SK-MEL-5 (cell line): ENCODE measurements at regions not wholly inside any gene's neighbourhood (a gene's known extent, or its start where the extent isn't known, plus 50 kb on each side); places are given as distances from the start of the nearest gene placed in this dataset.
A peak's percentile ranks its signal among the peaks of the same experiment; 100 is the strongest.
"Not testable (repeated sequence)": the region's sequence is repeated elsewhere in the genome, so short reads cannot be mapped to it uniquely, and the experiment has no call there.

Source experiments
- DNase-seq: peaks from one replicate; pipeline ENCODE4 v3.0.0-alpha.2; 2016; ENCODE audit warnings: low read depth, low spot score
- in situ Hi-C: cut with HindIII; loops from 2 replicates; pipeline ENCODE4 v1.10.0; 2016; ENCODE audit warnings: low sequenced_read_pairs, high pct_unique_total_duplicates, low pct_unique_long_range_greater_than_20kb

- in situ Hi-C loops = no loop called here
- DNase-seq = no peak
Observed at GRCh38 chr7:55288070-55288824, 76.9 kb upstream of the LANCL2 start.

DNA sequence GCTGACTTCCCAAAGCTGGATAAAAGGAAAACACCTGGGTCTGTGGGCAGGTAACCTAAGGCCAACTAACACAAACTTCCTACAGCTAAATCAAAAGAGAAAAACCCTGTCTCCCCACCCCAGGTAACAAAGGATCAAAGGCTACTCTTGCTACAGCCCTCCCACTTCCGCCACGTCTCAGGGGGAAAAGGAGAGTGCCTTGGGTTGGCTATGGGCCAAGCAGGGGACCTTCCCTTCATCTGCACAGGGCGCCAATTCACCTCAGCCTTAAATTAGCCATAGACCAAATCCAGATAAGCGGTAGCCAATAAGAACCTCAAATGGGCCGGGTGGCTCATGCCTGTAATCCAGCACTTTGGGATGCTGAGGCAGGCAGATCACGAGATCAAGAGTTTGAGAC, 69.1 kb upstream of the LANCL2 start:
- in situ Hi-C loops = no loop called here
- DNase-seq = no peak

DNA sequence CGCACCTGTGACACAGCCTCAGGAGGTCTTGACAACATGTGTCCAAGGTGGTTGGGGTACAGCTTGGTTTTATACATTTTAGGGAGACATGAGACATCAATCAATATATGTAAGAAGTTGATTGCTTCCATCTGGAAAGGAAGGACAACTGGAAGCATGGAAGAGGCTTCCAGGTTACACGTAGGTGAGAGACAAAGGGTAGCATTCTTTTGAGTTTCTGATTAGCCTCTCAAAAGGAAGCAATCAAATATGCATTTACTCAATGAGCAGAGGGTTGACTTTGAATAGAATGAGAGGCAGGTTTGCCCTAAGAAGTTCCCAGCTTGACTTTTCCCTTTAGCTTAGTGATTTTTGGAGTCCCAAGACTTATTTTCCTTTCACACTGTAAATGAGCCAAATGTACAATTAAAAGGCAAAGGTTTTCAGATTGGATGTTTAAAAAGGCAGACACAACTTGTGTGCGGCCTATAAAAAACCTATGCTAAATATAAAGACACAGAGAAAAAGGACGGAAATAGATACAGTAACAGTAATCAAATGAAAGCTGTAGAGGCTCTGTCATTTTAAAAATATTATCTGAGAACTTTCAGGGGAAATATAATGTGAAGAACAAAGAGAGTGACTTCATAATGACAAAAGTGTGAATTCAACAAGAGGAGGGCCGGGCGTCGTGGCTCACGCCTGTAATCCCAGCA, 65.7 kb upstream of the LANCL2 start:
- in situ Hi-C loops = no loop called here
- no peak for DNase-seq

GRCh38 chr7:55303220-55303619, 61.9 kb upstream of the LANCL2 start:
- DNase-seq = no peak
- in situ Hi-C loops = no loop called here

GRCh38 chr7:55304018-55304762, 60.9 kb upstream of the LANCL2 start:
- in situ Hi-C loops = no loop called here
- DNase-seq = no peak

DNA sequence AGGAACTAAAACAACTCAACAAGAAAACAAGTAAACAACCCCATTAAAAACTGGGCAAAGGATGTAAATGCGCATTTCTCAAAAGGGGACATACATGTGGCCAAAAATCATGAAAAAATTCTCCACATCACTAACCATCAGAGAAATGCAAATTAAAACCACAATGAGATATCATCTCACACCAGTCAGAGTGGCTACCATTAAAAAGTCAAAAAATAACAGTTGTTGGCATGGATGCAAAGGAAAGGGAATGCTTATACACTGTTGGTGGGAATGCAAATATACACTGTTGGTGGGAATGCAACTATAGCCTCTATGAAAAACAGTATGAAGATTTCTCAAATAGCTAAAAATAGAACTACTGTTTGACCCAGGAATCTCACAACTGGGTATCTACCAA, 60.0 kb upstream of the LANCL2 start:
- in situ Hi-C loops = no loop called here
- no peak for DNase-seq

- in situ Hi-C loops = no loop called here
- DNase-seq = no peak
Observed at GRCh38 chr7:55306331-55306730, 58.8 kb upstream of the LANCL2 start.

- in situ Hi-C loops = no loop called here
- peak; percentile 41 for DNase-seq
Observed at GRCh38 chr7:55307123-55307916, 57.8 kb upstream of the LANCL2 start.

DNA sequence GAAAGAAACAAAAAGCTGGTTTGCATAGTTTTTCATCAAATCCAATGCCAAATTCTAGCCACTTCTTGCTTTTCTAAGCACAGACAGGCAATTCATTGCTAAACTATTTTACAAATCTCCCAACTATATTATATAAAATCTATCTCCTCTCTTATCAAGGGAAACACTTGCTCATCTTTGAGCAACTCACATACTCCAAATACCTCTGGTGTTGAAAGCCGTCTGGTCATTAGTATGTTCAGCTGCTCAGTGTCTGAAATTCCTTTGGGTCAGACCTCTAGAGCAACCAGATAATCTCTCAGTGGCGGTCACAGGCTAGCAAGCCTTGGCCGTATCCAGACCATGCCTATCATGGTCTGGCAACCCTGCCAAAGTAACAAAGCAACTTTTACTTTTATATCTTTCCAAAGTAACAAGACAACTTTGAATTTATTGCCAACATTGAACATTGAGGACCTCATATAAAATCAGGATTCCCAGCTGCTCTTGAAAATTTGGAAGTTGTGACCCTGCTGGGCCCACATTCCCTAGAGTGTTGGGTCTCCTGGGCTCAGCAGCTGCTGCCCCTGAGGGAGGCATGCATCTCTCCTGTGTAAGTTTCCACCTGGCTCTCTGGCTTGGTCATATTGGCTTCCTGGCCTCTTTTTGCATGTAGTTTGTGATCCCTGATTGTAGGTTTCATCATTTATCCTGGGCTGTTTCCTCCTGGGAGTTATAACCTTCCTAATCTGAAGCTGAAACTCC, 56.8 kb upstream of the LANCL2 start:
- in situ Hi-C loops = no loop called here
- DNase-seq = no peak

DNA sequence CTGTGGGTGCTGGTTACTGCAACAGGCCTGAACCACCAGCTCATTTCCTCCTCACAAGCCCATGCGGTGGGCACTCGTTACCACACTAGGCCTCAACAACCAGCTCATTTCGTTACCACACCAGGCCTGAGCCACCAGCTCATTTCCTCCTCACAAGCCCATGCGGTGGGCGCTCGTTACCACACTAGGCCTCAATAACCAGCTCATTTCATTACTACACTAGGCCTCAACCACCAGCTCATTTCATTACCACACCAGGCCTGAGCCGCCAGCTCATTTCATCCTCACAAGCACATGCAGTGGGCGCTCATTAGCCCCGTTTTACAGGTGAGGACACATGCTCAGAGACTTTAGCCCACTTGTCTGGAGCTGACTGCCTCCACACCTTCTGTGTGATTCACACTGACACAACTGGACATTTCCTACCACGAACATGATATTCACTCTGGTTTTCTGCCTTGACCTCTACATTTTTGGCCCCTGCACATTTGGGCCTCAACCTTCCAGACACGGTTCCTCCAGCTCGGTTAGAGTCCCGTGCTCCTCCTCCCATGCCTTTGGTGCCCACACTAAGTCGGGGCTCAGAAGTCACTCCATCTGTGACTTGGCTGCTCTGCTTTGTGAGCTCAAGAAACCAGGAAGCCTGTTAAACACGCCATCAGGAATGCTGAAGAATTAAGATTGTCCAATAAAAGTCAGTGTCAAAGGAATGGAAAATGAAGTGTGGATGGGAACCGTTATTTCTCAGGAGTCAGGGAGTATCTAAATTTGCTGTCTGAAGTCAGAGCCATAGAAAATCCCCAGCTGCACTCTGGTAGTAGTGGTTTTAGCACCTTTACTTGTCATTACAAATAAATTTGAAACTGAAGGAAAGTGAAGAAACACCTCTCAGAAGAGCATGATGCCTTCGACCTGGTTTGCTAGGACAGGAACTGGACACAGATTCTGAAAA, 55.8 kb upstream of the LANCL2 start:
- in situ Hi-C loops = no loop called here

DNA sequence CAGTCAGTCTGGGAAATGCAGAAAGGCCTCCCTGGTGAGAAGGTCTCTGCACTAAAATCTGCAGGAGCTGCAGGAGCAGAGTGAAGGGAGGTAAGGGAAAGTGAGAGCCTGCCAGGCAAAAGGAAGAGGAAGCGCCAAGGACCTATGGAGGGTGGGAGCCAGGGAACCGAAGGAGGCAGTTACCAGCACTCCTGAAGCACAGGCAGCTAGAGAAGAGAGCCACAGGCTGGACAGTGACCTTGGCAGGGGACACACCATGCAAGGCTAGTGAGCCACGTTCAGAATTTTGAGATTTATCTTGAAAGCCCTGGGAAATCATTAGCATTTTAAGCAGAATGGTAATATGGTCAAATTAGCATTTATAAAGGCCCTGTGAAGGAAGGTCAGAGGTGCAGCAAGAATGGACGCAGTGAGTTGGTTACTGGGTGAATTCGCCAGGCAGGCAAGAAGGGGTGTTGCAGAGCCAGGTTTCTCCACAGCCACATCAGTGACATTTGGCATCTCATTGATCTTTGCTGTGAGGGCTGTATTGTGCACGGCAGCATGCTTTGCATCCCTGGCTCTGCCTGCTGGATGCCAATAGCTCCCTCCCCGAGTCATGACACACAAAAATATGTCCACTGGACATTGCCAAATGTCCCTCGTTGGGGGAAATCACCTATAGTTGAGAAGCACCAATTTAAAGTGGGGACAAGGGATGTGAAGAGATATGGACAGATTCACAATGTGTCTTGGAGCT, 54.7 kb upstream of the LANCL2 start:
- no peak for DNase-seq
- in situ Hi-C loops = no loop called here

More for the DNA sequence above, 55.8 kb upstream of the LANCL2 start:
- no peak for DNase-seq

- DNase-seq, in situ Hi-C loops: not testable (repeated sequence)
Observed at GRCh38 chr7:55311892-55312291, 53.2 kb upstream of the LANCL2 start.

DNA sequence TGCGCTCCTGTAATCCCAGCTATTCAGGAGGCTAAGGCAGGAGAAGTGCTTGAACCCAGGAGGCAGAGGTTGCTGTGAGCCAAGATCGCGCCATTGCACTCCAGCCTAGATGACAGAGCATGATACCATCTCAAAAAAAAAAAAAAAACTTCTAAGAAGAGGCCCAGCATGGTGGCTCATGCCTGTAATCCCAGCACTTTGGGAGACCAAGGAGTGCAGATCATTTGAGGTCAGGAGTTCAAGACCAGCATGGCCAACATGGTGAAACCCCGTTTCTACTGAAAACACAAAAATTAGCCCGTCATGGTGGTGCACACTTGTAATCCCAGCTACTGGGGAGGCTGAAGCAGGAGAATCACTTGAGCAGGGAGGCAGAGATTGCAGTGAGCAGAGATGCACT, 51.5 kb upstream of the LANCL2 start:
- in situ Hi-C loops, DNase-seq: not testable (repeated sequence)

GRCh38 chr7:55314967-55315366, 50.2 kb upstream of the LANCL2 start:
- no peak for DNase-seq
- in situ Hi-C loops = no loop called here
